ENCODE measurements at regions not wholly inside any gene's neighbourhood (a gene's known extent, or its start where the extent isn't known, plus 50 kb on each side); places are given as distances from the start of the nearest gene placed in this dataset.

- no peak for DNase-seq
- Histone ChIP-seq H3K9me2 (replicated peaks; ENCODE audit: insufficient read depth, low read length) (no peaks in the 10 kb centered on the region), H3K79me2 (ENCODE audit: low read length) (no peaks in the 10 kb centered on the region), H4K20me1 (ENCODE audit: insufficient read depth, low read depth, low read length) (no peaks in the 10 kb centered on the region), H3K9ac (ENCODE audit: low read length) (no peak overlapping the region), H2AFZ (ENCODE audit: low read length) (no peak overlapping the region), H3K9me3 (ENCODE audit: low read length) (peaks cover 9% of the 10 kb centered on the region), H3K27ac (ENCODE audit: low read length) (no peak overlapping the region), H3K4me1 (ENCODE audit: low read length) (no peaks in the 10 kb centered on the region), H3K4me2 (ENCODE audit: low read depth, low read length, poor library complexity, severe bottlenecking) (no peak overlapping the region), H3K4me3 (ENCODE audit: low read length) (no peak overlapping the region), H3K36me3 (ENCODE audit: insufficient read depth, low read length) (no peaks in the 10 kb centered on the region), H3K27me3 (ENCODE audit: low read length) (no peaks in the 10 kb centered on the region)
Measured at GRCh38 chr21:15352009-15352408, 287.2 kb upstream of the NRIP1 start.

- no peak overlapping the region for H2AFZ ChIP-seq (ENCODE audit: low read length)
- H3K9me2 ChIP-seq (replicated peaks; ENCODE audit: insufficient read depth, low read length), result no peaks in the 10 kb centered on the region
- no peak overlapping the region for H3K4me2 ChIP-seq (ENCODE audit: low read depth, low read length, poor library complexity, severe bottlenecking)
- H3K9ac ChIP-seq (ENCODE audit: low read length), result no peak overlapping the region
- no peaks in the 10 kb centered on the region for H3K36me3 ChIP-seq (ENCODE audit: insufficient read depth, low read length)
- H3K9me3 ChIP-seq (ENCODE audit: low read length), result no peaks in the 10 kb centered on the region; the same call in 1 of the 2 replicates
- no peaks in the 10 kb centered on the region for H3K79me2 ChIP-seq (ENCODE audit: low read length)
- no peak for DNase-seq
- no peak overlapping the region for H3K4me3 ChIP-seq (ENCODE audit: low read length)
- no peak overlapping the region for H3K27ac ChIP-seq (ENCODE audit: low read length)
- no peaks in the 10 kb centered on the region for H3K4me1 ChIP-seq (ENCODE audit: low read length)
- H3K27me3 ChIP-seq (ENCODE audit: low read length), result no peaks in the 10 kb centered on the region
- no peaks in the 10 kb centered on the region for H4K20me1 ChIP-seq (ENCODE audit: insufficient read depth, low read depth, low read length)
Measured at GRCh38 chr21:15353546-15353945, 288.7 kb upstream of the NRIP1 start.

DNA sequence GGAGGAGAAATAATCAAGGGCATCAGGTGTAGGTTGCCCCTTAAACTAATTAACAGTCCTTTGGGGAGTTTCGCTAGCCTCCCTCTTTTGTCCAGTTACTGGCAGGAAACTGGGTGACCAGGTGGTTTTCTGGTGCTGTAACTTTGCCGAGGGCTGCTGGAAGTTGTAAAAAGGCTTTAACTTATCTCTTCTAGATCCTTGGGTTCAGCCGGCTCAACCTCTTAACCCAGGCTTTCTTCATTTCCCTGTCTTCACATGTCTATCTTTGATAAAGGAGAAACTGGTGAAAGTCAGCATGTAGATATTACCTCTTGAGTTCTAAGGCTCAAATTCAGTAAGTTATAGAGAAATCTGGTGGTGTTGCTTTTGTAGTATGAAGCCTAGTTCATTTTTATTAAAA, 289.7 kb upstream of the NRIP1 start:
- Histone ChIP-seq H3K4me3 (ENCODE audit: low read length) (no peak overlapping the region), H3K9me3 (ENCODE audit: low read length) (no peaks in the 10 kb centered on the region; the same call in 1 of the 2 replicates), H3K27me3 (ENCODE audit: low read length) (no peaks in the 10 kb centered on the region), H2AFZ (ENCODE audit: low read length) (no peak overlapping the region), H3K79me2 (ENCODE audit: low read length) (no peaks in the 10 kb centered on the region), H3K9ac (ENCODE audit: low read length) (no peak overlapping the region), H3K4me1 (ENCODE audit: low read length) (no peaks in the 10 kb centered on the region), H3K4me2 (ENCODE audit: low read depth, low read length, poor library complexity, severe bottlenecking) (no peak overlapping the region), H3K27ac (ENCODE audit: low read length) (no peak overlapping the region), H3K9me2 (replicated peaks; ENCODE audit: insufficient read depth, low read length) (no peaks in the 10 kb centered on the region), H4K20me1 (ENCODE audit: insufficient read depth, low read depth, low read length) (no peaks in the 10 kb centered on the region), H3K36me3 (ENCODE audit: insufficient read depth, low read length) (no peaks in the 10 kb centered on the region)
- DNase-seq, result no peak

- no peak for DNase-seq
- Histone ChIP-seq H3K9me3 (ENCODE audit: low read length) (no peaks in the 10 kb centered on the region; the same call in 1 of the 2 replicates), H3K9ac (ENCODE audit: low read length) (no peak overlapping the region), H3K4me2 (ENCODE audit: low read depth, low read length, poor library complexity, severe bottlenecking) (no peak overlapping the region), H3K27me3 (ENCODE audit: low read length) (no peaks in the 10 kb centered on the region), H3K79me2 (ENCODE audit: low read length) (no peaks in the 10 kb centered on the region), H3K27ac (ENCODE audit: low read length) (no peak overlapping the region), H3K36me3 (ENCODE audit: insufficient read depth, low read length) (no peaks in the 10 kb centered on the region), H3K4me3 (ENCODE audit: low read length) (no peak overlapping the region), H3K9me2 (replicated peaks; ENCODE audit: insufficient read depth, low read length) (no peaks in the 10 kb centered on the region), H4K20me1 (ENCODE audit: insufficient read depth, low read depth, low read length) (no peaks in the 10 kb centered on the region), H2AFZ (ENCODE audit: low read length) (no peak overlapping the region), H3K4me1 (ENCODE audit: low read length) (no peaks in the 10 kb centered on the region)
Measured at GRCh38 chr21:15355066-15355465, 290.3 kb upstream of the NRIP1 start.

DNA sequence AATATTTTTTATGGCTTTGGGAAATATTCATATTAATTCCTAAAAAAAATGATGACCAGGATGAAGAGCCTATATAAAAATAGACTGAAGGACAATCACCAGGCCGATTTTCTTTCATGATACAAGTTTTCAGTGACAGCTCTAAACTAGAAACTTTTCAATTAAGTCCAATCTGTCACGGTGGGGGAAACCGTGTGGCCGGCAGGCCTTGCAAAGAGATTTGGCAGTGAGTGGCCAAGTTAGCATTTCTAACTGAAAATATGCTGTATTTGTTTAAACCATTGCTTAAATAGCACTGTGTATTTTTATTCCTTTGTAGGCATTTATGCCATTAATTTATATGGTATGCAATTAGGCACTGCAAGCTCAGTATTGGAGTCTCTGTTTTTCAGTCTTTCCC, 294.5 kb upstream of the NRIP1 start:
- Histone ChIP-seq H3K4me1 (ENCODE audit: low read length) (no peaks in the 10 kb centered on the region), H3K36me3 (ENCODE audit: insufficient read depth, low read length) (no peaks in the 10 kb centered on the region), H3K9ac (ENCODE audit: low read length) (no peak overlapping the region), H2AFZ (ENCODE audit: low read length) (no peak overlapping the region), H3K27ac (ENCODE audit: low read length) (no peak overlapping the region), H3K4me3 (ENCODE audit: low read length) (no peak overlapping the region), H3K9me2 (replicated peaks; ENCODE audit: insufficient read depth, low read length) (no peaks in the 10 kb centered on the region), H3K79me2 (ENCODE audit: low read length) (no peaks in the 10 kb centered on the region), H3K9me3 (ENCODE audit: low read length) (peaks cover 9% of the 10 kb centered on the region; the same call in 1 of the 2 replicates), H3K27me3 (ENCODE audit: low read length) (no peaks in the 10 kb centered on the region), H3K4me2 (ENCODE audit: low read depth, low read length, poor library complexity, severe bottlenecking) (no peak overlapping the region), H4K20me1 (ENCODE audit: insufficient read depth, low read depth, low read length) (no peaks in the 10 kb centered on the region)
- no peak for DNase-seq

- H2AFZ ChIP-seq (ENCODE audit: low read length), result no peak overlapping the region
Measured at GRCh38 chr21:15362458-15362857, 297.7 kb upstream of the NRIP1 start.

GRCh38 chr21:15363921-15364320, 299.1 kb upstream of the NRIP1 start:
- Histone ChIP-seq H3K79me2 (ENCODE audit: low read length) (no peaks in the 10 kb centered on the region), H3K9me3 (ENCODE audit: low read length) (peaks cover 19% of the 10 kb centered on the region), H3K9ac (ENCODE audit: low read length) (no peak overlapping the region), H3K4me3 (ENCODE audit: low read length) (no peak overlapping the region), H3K27me3 (ENCODE audit: low read length) (no peaks in the 10 kb centered on the region), H3K4me2 (ENCODE audit: low read depth, low read length, poor library complexity, severe bottlenecking) (no peak overlapping the region), H3K36me3 (ENCODE audit: insufficient read depth, low read length) (no peaks in the 10 kb centered on the region), H3K4me1 (ENCODE audit: low read length) (no peaks in the 10 kb centered on the region), H2AFZ (ENCODE audit: low read length) (no peak overlapping the region), H3K9me2 (replicated peaks; ENCODE audit: insufficient read depth, low read length) (no peaks in the 10 kb centered on the region), H3K27ac (ENCODE audit: low read length) (no peak overlapping the region), H4K20me1 (ENCODE audit: insufficient read depth, low read depth, low read length) (no peaks in the 10 kb centered on the region)
- DNase-seq, result no peak

More at GRCh38 chr21:15362458-15362857, 297.7 kb upstream of the NRIP1 start:
- Histone ChIP-seq H3K36me3 (ENCODE audit: insufficient read depth, low read length) (no peaks in the 10 kb centered on the region), H3K9me2 (replicated peaks; ENCODE audit: insufficient read depth, low read length) (no peaks in the 10 kb centered on the region), H3K4me3 (ENCODE audit: low read length) (no peak overlapping the region), H3K4me2 (ENCODE audit: low read depth, low read length, poor library complexity, severe bottlenecking) (no peak overlapping the region), H4K20me1 (ENCODE audit: insufficient read depth, low read depth, low read length) (no peaks in the 10 kb centered on the region), H3K27me3 (ENCODE audit: low read length) (no peaks in the 10 kb centered on the region), H3K4me1 (ENCODE audit: low read length) (no peaks in the 10 kb centered on the region), H3K79me2 (ENCODE audit: low read length) (no peaks in the 10 kb centered on the region), H3K9me3 (ENCODE audit: low read length) (peaks cover 18% of the 10 kb centered on the region), H3K9ac (ENCODE audit: low read length) (no peak overlapping the region), H3K27ac (ENCODE audit: low read length) (no peak overlapping the region)
- no peak for DNase-seq

DNA sequence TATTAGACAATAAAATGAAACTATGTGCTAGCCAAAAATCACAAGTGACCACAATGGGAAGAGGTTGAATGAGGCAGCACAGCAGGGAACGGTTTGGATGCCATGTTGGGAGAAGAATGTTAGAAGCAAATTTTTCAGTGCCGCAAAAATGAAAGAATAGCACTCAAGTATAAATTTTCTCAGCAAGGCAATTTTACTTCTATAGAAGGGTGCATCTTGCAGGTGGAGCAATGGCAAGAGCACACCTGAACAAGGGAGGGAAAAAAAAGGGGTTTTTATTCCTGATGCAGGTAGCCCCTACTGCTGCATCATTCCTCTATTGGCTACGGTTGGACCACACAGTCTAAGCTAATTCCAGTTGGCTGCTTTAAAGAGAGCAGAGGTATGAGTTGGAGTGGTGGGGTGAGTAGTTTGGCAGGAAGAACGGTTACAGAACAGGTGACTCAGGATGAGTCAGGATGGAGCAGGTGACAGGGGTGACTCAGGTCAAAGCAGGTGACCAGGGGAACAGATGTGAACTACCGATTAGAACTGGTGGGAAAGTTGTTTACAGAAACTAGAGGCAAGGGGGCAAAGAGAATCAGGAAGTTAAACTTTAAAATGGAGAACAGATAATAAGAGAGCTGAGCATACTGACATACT, 301.1 kb upstream of the NRIP1 start:
- no peaks in the 10 kb centered on the region for H3K36me3 ChIP-seq (ENCODE audit: insufficient read depth, low read length)
- H3K4me2 ChIP-seq (ENCODE audit: low read depth, low read length, poor library complexity, severe bottlenecking), result no peak overlapping the region
- H3K27ac ChIP-seq (ENCODE audit: low read length), result no peak overlapping the region
- H3K27me3 ChIP-seq (ENCODE audit: low read length), result no peaks in the 10 kb centered on the region
- no peaks in the 10 kb centered on the region for H3K4me1 ChIP-seq (ENCODE audit: low read length)
- no peak overlapping the region for H3K9ac ChIP-seq (ENCODE audit: low read length)
- DNase-seq, result no peak
- no peak overlapping the region for H3K4me3 ChIP-seq (ENCODE audit: low read length)
- H4K20me1 ChIP-seq (ENCODE audit: insufficient read depth, low read depth, low read length), result no peaks in the 10 kb centered on the region
- no peak overlapping the region for H2AFZ ChIP-seq (ENCODE audit: low read length)
- H3K9me2 ChIP-seq (replicated peaks; ENCODE audit: insufficient read depth, low read length), result no peaks in the 10 kb centered on the region
- peaks cover 17% of the 10 kb centered on the region for H3K9me3 ChIP-seq (ENCODE audit: low read length)
- no peaks in the 10 kb centered on the region for H3K79me2 ChIP-seq (ENCODE audit: low read length)

Data from Karpas-422 (cell line).